GM21528 (cell line): ENCODE measurements at regions not wholly inside any gene's neighbourhood (a gene's known extent, or its start where the extent isn't known, plus 50 kb on each side); places are given as distances from the start of the nearest gene placed in this dataset.

Experiments used
- ATAC-seq: cut with Tn5 transposase; IDR thresholded peaks from one replicate; pipeline ENCODE4 v1.9.1; 2021; ENCODE audit warnings: mild to moderate bottlenecking, moderate library complexity; ENCODE audit not compliant: unreplicated experiment, low FRiP score

GRCh38 chr2:128692895-128693742 is 374.5 kb upstream of the HS6ST1 start:
- no peak for ATAC-seq

GRCh38 chr2:128693743-128694029 is 375.0 kb upstream of the HS6ST1 start:
- no peak for ATAC-seq

GRCh38 chr2:128695646-128696220 is 377.1 kb upstream of the HS6ST1 start:
- ATAC-seq, result no peak

- ATAC-seq, result no peak
Measured at GRCh38 chr2:128696421-128696820, 377.8 kb upstream of the HS6ST1 start.

GRCh38 chr2:128701418-128701817 is 382.8 kb upstream of the HS6ST1 start:
- ATAC-seq, result no peak

GRCh38 chr2:128702616-128703015 is 383.9 kb upstream of the HS6ST1 start:
- ATAC-seq, result no peak

GRCh38 chr2:128708106-128708816 is 389.6 kb upstream of the HS6ST1 start:
- ATAC-seq, result no peak

GRCh38 chr2:128710242-128710641 is 391.6 kb upstream of the HS6ST1 start:
- no peak for ATAC-seq

- ATAC-seq, result no peak
Measured at GRCh38 chr2:128710729-128711128, 392.1 kb upstream of the HS6ST1 start.

- no peak for ATAC-seq
Measured at GRCh38 chr2:128714285-128714684, 395.6 kb upstream of the HS6ST1 start.

GRCh38 chr2:128714851-128715312 is 396.2 kb upstream of the HS6ST1 start:
- no peak for ATAC-seq

- ATAC-seq, result no peak
Measured at GRCh38 chr2:128715360-128715759, 396.7 kb upstream of the HS6ST1 start.

GRCh38 chr2:128716299-128716721 is 397.6 kb upstream of the HS6ST1 start:
- no peak for ATAC-seq

GRCh38 chr2:128717758-128718710 is 399.4 kb upstream of the HS6ST1 start:
- no peak for ATAC-seq

GRCh38 chr2:128720080-128721022 is 401.7 kb upstream of the HS6ST1 start:
- no peak for ATAC-seq

GRCh38 chr2:128721096-128721495 is 402.4 kb upstream of the HS6ST1 start:
- ATAC-seq, result no peak

GRCh38 chr2:128722489-128722888 is 403.8 kb upstream of the HS6ST1 start:
- ATAC-seq, result no peak

- ATAC-seq, result no peak
Measured at GRCh38 chr2:128724547-128724946, 405.9 kb upstream of the HS6ST1 start.

GRCh38 chr2:128724972-128725371 is 406.3 kb upstream of the HS6ST1 start:
- no peak for ATAC-seq
